Spleen (tissue), 11 donors: ENCODE measurements at regions not wholly inside any gene's neighbourhood (a gene's known extent, or its start where the extent isn't known, plus 50 kb on each side); places are given as distances from the start of the nearest gene placed in this dataset.

Experiments
- DNase-seq: peaks from one replicate; pipeline ENCODE4 v3.0.0-alpha.2; 2020
- H3K27ac ChIP-seq, 8 donors: fragments of 200-600 bp; sonication (generic) in 7 of 8; 1 replicate in 4 of 8; 2 replicates in 4 of 8; pipeline versions ENCODE4 v1.5.0 to v1.8.0; 2016 to 2021; ENCODE audit warnings: inconsistent platforms in 4 of 8, mild to moderate bottlenecking in 4 of 8, moderate library complexity in 1 of 8
- H3K27me3 ChIP-seq, 7 donors: fragments of 200-600 bp; sonication (generic) in 6 of 7; replicated peaks in 1 of 7; 1 replicate in 4 of 7; 2 replicates in 3 of 7; pipeline versions ENCODE4 v1.5.0 to v1.8.0; 2016 to 2021; ENCODE audit warnings: inconsistent platforms in 3 of 7, mild to moderate bottlenecking in 1 of 7
- H3K36me3 ChIP-seq, 6 donors: fragments of 200-600 bp; sonication (generic) in 5 of 6; 1 replicate in 4 of 6; 2 replicates in 2 of 6; pipeline versions ENCODE4 v1.5.0 to v1.8.0; 2016 to 2021; ENCODE audit warnings: inconsistent platforms in 2 of 6
- H3K4me1 ChIP-seq, 6 donors: fragments of 200-600 bp; sonication (generic) in 5 of 6; 1 replicate in 3 of 6; 2 replicates in 3 of 6; pipeline versions ENCODE4 v1.5.0 to v1.8.0; 2016 to 2021; ENCODE audit warnings: inconsistent platforms in 3 of 6
- H3K4me3 ChIP-seq, 8 donors: fragments of 200-600 bp; sonication (generic) in 7 of 8; 1 replicate in 4 of 8; 2 replicates in 4 of 8; pipeline versions ENCODE4 v1.5.0 to v1.8.0; 2016 to 2021; ENCODE audit warnings: inconsistent platforms in 4 of 8, mild to moderate bottlenecking in 4 of 8, moderate library complexity in 2 of 8
- H3K9me3 ChIP-seq, 8 donors: fragments of 200-600 bp; sonication (generic) in 7 of 8; 1 replicate in 4 of 8; 2 replicates in 4 of 8; pipeline versions ENCODE4 v1.5.0 to v1.8.0; 2016 to 2021; ENCODE audit warnings: inconsistent platforms in 4 of 8
- POLR2A ChIP-seq, 3 donors: fragments of 450-650 bp; IDR thresholded peaks; one replicate each; pipeline ENCODE4 v1.5.1; 2017; ENCODE audit warnings: antibody characterized with exemption in 3 of 3, mild to moderate bottlenecking in 1 of 3
- POLR2AphosphoS5 ChIP-seq, 3 donors: sonication (generic); formaldehyde crosslinking; IDR thresholded peaks; one replicate each; pipeline ENCODE4 v1.5.1; 2017; ENCODE audit warnings: antibody characterized with exemption in 3 of 3
- WGBS, 5 donors: extraction: QIAGEN DNeasy Blood & Tissue Kit in 3 of 5; methylation state at CpG; one replicate each; pipeline versions ENCODE4 v1.1.5 to v1.1.7; 2013 to 2018; 5-methylcytosine and 5-hydroxymethylcytosine counted together
- intact Hi-C: fragments of 100-400 bp; cut with DNase I; formaldehyde crosslinking; loops from one replicate; pipeline ENCODE4 v1.15.0; 2023; ENCODE audit warnings: low total_unique reads
- TF ChIP-seq, protein P1 (sequence below), 11 experiments: fragments of 200-600 bp in 7 of 11; fragments of 450-650 bp in 4 of 11; sonication (generic) in 4 of 11; IDR thresholded peaks in 8 of 11; conservative IDR thresholded peaks in 3 of 11; 1 replicate in 7 of 11; 2 replicates in 4 of 11; pipeline versions ENCODE4 v1.4.0 to v1.8.0; 2016 to 2021; ENCODE audit warnings: antibody characterized with exemption in 11 of 11, inconsistent platforms in 4 of 11, mild to moderate bottlenecking in 1 of 11
- donor health status: healthy with polysubstance abuse.
- donor health status: DM: no; HTN: no; CAD: no; lungs with moderate emphysema.
- donor health status: DM: no; HTN: no; CAD: no.
- donor health status: Bipolar disorder and iron deficiency.
- donor health status: healthy.
- donor health status: DM: no; HTN: no; CAD: no.
- donor health status: DM: yes; HTN: yes; CAD: no.

DNA sequence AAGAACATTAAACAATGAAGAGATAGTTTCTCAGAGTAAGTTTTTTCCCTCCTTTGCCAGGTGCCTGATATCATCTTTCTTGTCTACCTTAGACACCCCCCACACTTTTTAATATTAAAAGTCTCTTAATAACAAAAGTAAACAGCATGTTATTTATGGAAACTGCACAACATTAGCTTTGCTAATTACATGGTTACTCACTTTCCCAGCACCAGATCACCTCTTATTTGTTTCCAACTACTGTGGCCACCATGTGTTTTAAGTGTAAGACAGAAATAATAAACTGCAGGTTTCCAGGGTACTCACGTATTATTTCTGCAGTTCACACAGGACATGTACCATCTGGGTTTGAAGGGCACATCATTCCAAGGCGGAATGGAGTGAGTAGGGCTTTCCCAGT, 125.0 kb downstream of the TRMT11 start:
- DNase-seq = no peak
- 81 to 92% (median 85%) methylated on average over 2 of the region's 2 CpGs for WGBS, 5 donors
- intact Hi-C loops = no loop called here

DNA sequence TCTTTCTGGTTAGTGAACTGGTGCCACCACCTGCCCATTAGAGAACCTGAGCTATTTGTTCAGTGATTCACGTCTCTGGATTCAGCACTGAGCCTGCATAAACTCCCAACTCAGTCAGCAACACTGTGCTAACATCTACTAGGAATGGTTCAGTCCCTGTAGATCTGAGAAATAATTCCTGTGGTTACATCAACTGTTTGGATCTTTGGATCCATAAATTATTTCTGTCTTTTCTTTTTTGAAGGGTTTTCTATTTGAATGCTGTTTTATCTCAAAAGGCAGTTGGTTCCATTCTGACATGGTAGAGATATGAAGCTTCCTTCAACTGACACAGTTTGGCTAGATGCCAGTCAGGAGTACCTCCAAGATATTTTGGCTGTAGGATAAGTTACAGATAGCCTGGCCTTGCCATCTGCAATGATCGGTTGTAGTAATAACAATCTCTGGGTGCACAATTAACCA, 125.9 kb downstream of the TRMT11 start:
- Histone ChIP-seq H3K27me3 (no peaks in the 10 kb centered on the region), H3K4me3 (no peak overlapping the region), H3K27ac (no peak overlapping the region), H3K9me3 (no peaks in the 10 kb centered on the region), H3K4me1 (no peaks in the 10 kb centered on the region), H3K36me3 (peaks cover 0 to 4% (median 0%) of the 10 kb centered on the region in 6 donors)
- DNase-seq = no peak
- WGBS, 5 donors = 38 to 60% (median 54%) methylated on average over 2 of the region's 2 CpGs
- TF ChIP-seq POLR2A (IDR thresholded peaks at IDR 0.05) (no peak), POLR2AphosphoS5 (IDR thresholded peaks at IDR 0.05) (no peak)
- TF ChIP-seq, protein P1, sequence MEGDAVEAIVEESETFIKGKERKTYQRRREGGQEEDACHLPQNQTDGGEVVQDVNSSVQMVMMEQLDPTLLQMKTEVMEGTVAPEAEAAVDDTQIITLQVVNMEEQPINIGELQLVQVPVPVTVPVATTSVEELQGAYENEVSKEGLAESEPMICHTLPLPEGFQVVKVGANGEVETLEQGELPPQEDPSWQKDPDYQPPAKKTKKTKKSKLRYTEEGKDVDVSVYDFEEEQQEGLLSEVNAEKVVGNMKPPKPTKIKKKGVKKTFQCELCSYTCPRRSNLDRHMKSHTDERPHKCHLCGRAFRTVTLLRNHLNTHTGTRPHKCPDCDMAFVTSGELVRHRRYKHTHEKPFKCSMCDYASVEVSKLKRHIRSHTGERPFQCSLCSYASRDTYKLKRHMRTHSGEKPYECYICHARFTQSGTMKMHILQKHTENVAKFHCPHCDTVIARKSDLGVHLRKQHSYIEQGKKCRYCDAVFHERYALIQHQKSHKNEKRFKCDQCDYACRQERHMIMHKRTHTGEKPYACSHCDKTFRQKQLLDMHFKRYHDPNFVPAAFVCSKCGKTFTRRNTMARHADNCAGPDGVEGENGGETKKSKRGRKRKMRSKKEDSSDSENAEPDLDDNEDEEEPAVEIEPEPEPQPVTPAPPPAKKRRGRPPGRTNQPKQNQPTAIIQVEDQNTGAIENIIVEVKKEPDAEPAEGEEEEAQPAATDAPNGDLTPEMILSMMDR (IDR thresholded peaks at IDR 0.05 in 8 of 11, conservative IDR thresholded peaks at IDR 0.05 in 3 of 11) = no peak
- intact Hi-C loops = no loop called here

More for the DNA sequence above, 125.0 kb downstream of the TRMT11 start:
- Histone ChIP-seq H3K36me3 (peaks cover 0 to 4% (median 0%) of the 10 kb centered on the region in 6 donors), H3K27ac (no peak overlapping the region), H3K4me1 (no peaks in the 10 kb centered on the region), H3K9me3 (no peaks in the 10 kb centered on the region), H3K27me3 (no peaks in the 10 kb centered on the region), H3K4me3 (no peak overlapping the region)
- TF ChIP-seq, protein P1 (IDR thresholded peaks at IDR 0.05 in 8 of 11, conservative IDR thresholded peaks at IDR 0.05 in 3 of 11) = no peak
- TF ChIP-seq POLR2A (IDR thresholded peaks at IDR 0.05) = no peak
- TF ChIP-seq POLR2AphosphoS5 (IDR thresholded peaks at IDR 0.05) = no peak

DNA sequence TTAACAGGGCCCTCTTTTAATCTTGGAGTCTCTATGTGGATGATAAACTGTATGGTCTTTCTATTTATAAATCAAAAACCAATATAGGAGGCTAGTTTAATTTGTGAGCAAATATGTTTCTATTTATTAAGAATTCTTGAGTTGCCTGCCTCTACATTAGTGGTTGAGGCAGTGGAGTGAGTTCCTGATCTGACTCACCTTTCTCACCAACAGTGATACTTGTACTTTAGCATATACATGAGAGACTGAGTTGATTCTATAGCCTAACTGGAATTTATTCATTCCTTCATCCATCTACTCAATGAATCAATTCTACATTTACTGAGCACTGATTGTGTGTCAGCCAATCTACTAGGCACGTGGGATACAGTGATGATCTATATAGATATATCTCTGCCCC, 126.9 kb downstream of the TRMT11 start:
- TF ChIP-seq POLR2AphosphoS5 (IDR thresholded peaks at IDR 0.05) = no peak
- TF ChIP-seq POLR2A (IDR thresholded peaks at IDR 0.05) = no peak
- TF ChIP-seq, protein P1 (IDR thresholded peaks at IDR 0.05 in 8 of 11, conservative IDR thresholded peaks at IDR 0.05 in 3 of 11) = no peak
- no peak overlapping the region for H3K4me3 ChIP-seq
- no peaks in the 10 kb centered on the region for H3K4me1 ChIP-seq
- no peaks in the 10 kb centered on the region for H3K9me3 ChIP-seq
- H3K27me3 ChIP-seq = no peaks in the 10 kb centered on the region
- no peak overlapping the region for H3K27ac ChIP-seq
- peaks cover 0 to 4% (median 0%) of the 10 kb centered on the region in 6 donors for H3K36me3 ChIP-seq
- WGBS, 5 donors = 87 to 100% (median 97%) methylated on average over 1 of the region's 1 CpG
- DNase-seq = no peak
- intact Hi-C loops = no loop called here

DNA sequence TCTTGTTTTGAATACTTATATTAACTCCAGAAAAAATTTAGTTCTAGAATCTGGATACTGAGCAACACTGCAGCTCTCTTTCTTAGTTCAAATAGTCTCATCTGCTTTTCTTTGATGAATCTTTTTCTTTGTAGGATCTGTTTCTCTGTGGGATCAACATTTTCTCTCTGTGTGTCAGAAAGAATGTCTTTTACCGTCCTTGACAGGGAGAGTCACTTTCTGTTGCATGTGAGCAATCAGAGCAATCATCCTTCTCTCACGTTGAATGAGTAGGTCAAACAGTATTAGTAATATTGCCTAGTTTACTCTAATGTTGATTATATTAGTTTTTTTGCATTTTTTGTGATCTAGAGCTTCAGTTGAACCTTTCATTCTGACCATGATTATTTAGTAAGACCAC, 130.9 kb downstream of the TRMT11 start:
- H3K36me3 ChIP-seq = peaks cover 0 to 4% (median 0%) of the 10 kb centered on the region in 6 donors
- WGBS, 5 donors = 88 to 96% (median 94%) methylated on average over 2 of the region's 2 CpGs
- H3K9me3 ChIP-seq = no peaks in the 10 kb centered on the region
- H3K4me1 ChIP-seq = no peaks in the 10 kb centered on the region
- H3K27ac ChIP-seq = no peak overlapping the region
- no peak for DNase-seq
- TF ChIP-seq, protein P1 (IDR thresholded peaks at IDR 0.05 in 8 of 11, conservative IDR thresholded peaks at IDR 0.05 in 3 of 11) = no peak
- TF ChIP-seq POLR2A (IDR thresholded peaks at IDR 0.05) (no peak), POLR2AphosphoS5 (IDR thresholded peaks at IDR 0.05) (no peak)
- no peak overlapping the region for H3K4me3 ChIP-seq
- intact Hi-C loops = no loop called here
- no peaks in the 10 kb centered on the region for H3K27me3 ChIP-seq
